ENCODE measurements at regions not wholly inside any gene's neighbourhood (a gene's known extent, or its start where the extent isn't known, plus 50 kb on each side); places are given as distances from the start of the nearest gene placed in this dataset.

GRCh38 chr4:137310593-137311490 lies 221.5 kb downstream of the PCDH18 start:
- no peak for DNase-seq

- no peak for DNase-seq
Observed at GRCh38 chr4:137310166-137310565, 222.1 kb downstream of the PCDH18 start.

- DNase-seq = no peak
Observed at GRCh38 chr4:137309424-137309823, 222.9 kb downstream of the PCDH18 start.

GRCh38 chr4:137307806-137308205 lies 224.5 kb downstream of the PCDH18 start:
- no peak for DNase-seq

- DNase-seq = no peak
Observed at GRCh38 chr4:137300776-137301175, 231.5 kb downstream of the PCDH18 start.

- no peak for DNase-seq
Observed at GRCh38 chr4:137299281-137299680, 233.0 kb downstream of the PCDH18 start.

- no peak for DNase-seq
Observed at GRCh38 chr4:137293281-137293680, 239.0 kb downstream of the PCDH18 start.

GRCh38 chr4:137283737-137284136 lies 248.6 kb downstream of the PCDH18 start:
- no peak for DNase-seq

- DNase-seq = no peak
Observed at GRCh38 chr4:137278431-137278830, 253.9 kb downstream of the PCDH18 start.

- no peak for DNase-seq
Observed at GRCh38 chr4:137274404-137274803, 257.9 kb downstream of the PCDH18 start.

- no peak for DNase-seq
Observed at GRCh38 chr4:137267024-137267423, 265.3 kb downstream of the PCDH18 start.

- no peak for DNase-seq
Observed at GRCh38 chr4:137266511-137266910, 265.8 kb downstream of the PCDH18 start.

GRCh38 chr4:137263206-137263605 lies 269.1 kb downstream of the PCDH18 start:
- no peak for DNase-seq

- no peak for DNase-seq
Observed at GRCh38 chr4:137253949-137254348, 278.3 kb downstream of the PCDH18 start.

GRCh38 chr4:137249112-137249511 lies 283.2 kb downstream of the PCDH18 start:
- no peak for DNase-seq

- DNase-seq = peak; percentile 91
Observed at GRCh38 chr4:137238456-137239162, 293.7 kb downstream of the PCDH18 start.

- peak; percentile 1 for DNase-seq
Observed at GRCh38 chr4:137226900-137227299, 305.4 kb downstream of the PCDH18 start.

- DNase-seq = no peak
Observed at GRCh38 chr4:137226221-137226620, 306.1 kb downstream of the PCDH18 start.

- DNase-seq = no peak
Observed at GRCh38 chr4:137213372-137214173, 318.7 kb downstream of the PCDH18 start.

- peak; percentile 3 for DNase-seq
Observed at GRCh38 chr4:137212601-137213000, 319.7 kb downstream of the PCDH18 start.

- no peak for DNase-seq
Observed at GRCh38 chr4:137209240-137209639, 323.1 kb downstream of the PCDH18 start.

- DNase-seq = no peak
Observed at GRCh38 chr4:137206781-137207180, 325.5 kb downstream of the PCDH18 start.

- no peak for DNase-seq
Observed at GRCh38 chr4:137203601-137204000, 328.7 kb downstream of the PCDH18 start.

All from NCI-H146 (cell line).